Tibial artery (tissue), 4 donors: ENCODE measurements at regions not wholly inside any gene's neighbourhood (a gene's known extent, or its start where the extent isn't known, plus 50 kb on each side); places are given as distances from the start of the nearest gene placed in this dataset.
A peak's percentile ranks its signal among the peaks of the same experiment; 100 is the strongest.

ENCODE experiments used
- DNase-seq, 2 donors: peaks; one replicate each; pipeline ENCODE4 v3.0.0-alpha.2; 2019
- H3K27ac ChIP-seq, 2 donors: fragments of 200-600 bp; sonication (generic) in 1 of 2; 1 replicate in 1 of 2; 2 replicates in 1 of 2; pipeline ENCODE4 v1.5.1; 2018 to 2019; ENCODE audit warnings: mild to moderate bottlenecking in 1 of 2
- H3K27me3 ChIP-seq, 2 donors: fragments of 200-600 bp; sonication (generic) in 1 of 2; one replicate each; pipeline versions ENCODE4 v1.5.1 to v1.6.0; 2016 to 2019
- H3K36me3 ChIP-seq, 3 donors: fragments of 200-600 bp; sonication (generic) in 2 of 3; one replicate each; pipeline ENCODE4 v1.5.1; 2016 to 2019; ENCODE audit warnings: mild to moderate bottlenecking in 2 of 3
- H3K4me1 ChIP-seq, 4 donors: fragments of 200-600 bp; sonication (generic) in 2 of 4; 1 replicate in 3 of 4; 2 replicates in 1 of 4; pipeline ENCODE4 v1.5.1; 2016 to 2019
- H3K4me3 ChIP-seq, 2 donors: fragments of 200-600 bp; sonication (generic) in 1 of 2; 1 replicate in 1 of 2; 2 replicates in 1 of 2; pipeline ENCODE4 v1.5.1; 2018 to 2019; ENCODE audit warnings: mild to moderate bottlenecking in 2 of 2
- H3K9me3 ChIP-seq, 3 donors: fragments of 200-600 bp; sonication (generic) in 1 of 3; one replicate each; pipeline ENCODE4 v1.5.1; 2016 to 2019
- CTCF ChIP-seq, 2 experiments: fragments of 200-600 bp in 1 of 2; fragments of 450-650 bp in 1 of 2; IDR thresholded peaks; one replicate each; pipeline ENCODE4 v1.5.1; 2017 to 2019; ENCODE audit warnings: antibody characterized with exemption in 2 of 2, mild to moderate bottlenecking in 1 of 2, moderate library complexity in 1 of 2
- intact Hi-C: fragments of 100-400 bp; cut with DNase I; formaldehyde crosslinking; loops from one replicate; pipeline ENCODE4 v1.15.0; 2023; ENCODE audit warnings: low total_unique reads

- no peak for TF ChIP-seq CTCF (IDR thresholded peaks at IDR 0.05)
- H3K36me3 ChIP-seq, result no peaks in the 10 kb centered on the region
- no peak overlapping the region for H3K4me3 ChIP-seq
- no peaks in the 10 kb centered on the region for H3K9me3 ChIP-seq
- H3K27ac ChIP-seq, result no peak overlapping the region
- no peak for DNase-seq
- no peaks in the 10 kb centered on the region for H3K27me3 ChIP-seq
- intact Hi-C loops, result no loop called here
- no peaks in the 10 kb centered on the region for H3K4me1 ChIP-seq
Observed at GRCh38 chr9:4371108-4371507, 71.2 kb upstream of the GLIS3 start.

- H3K36me3 ChIP-seq, result no peaks in the 10 kb centered on the region
- no peaks in the 10 kb centered on the region for H3K9me3 ChIP-seq
- TF ChIP-seq CTCF (IDR thresholded peaks at IDR 0.05), result no peak
- no peak overlapping the region for H3K4me3 ChIP-seq
- no peak overlapping the region for H3K27ac ChIP-seq
- H3K4me1 ChIP-seq, result no peaks in the 10 kb centered on the region
- no peak for DNase-seq
- intact Hi-C loops, result no loop called here
- no peaks in the 10 kb centered on the region for H3K27me3 ChIP-seq
Observed at GRCh38 chr9:4370501-4370900, 70.6 kb upstream of the GLIS3 start.

GRCh38 chr9:4366591-4367330 is 66.9 kb upstream of the GLIS3 start:
- Histone ChIP-seq H3K36me3 (no peaks in the 10 kb centered on the region), H3K27ac (no peak overlapping the region), H3K4me3 (no peak overlapping the region), H3K4me1 (no peaks in the 10 kb centered on the region), H3K27me3 (no peaks in the 10 kb centered on the region), H3K9me3 (no peaks in the 10 kb centered on the region)
- peak; percentile 35 to 40 for TF ChIP-seq CTCF (IDR thresholded peaks at IDR 0.05)
- intact Hi-C loops, result no loop called here
- DNase-seq, result no peak

- no peak for TF ChIP-seq CTCF (IDR thresholded peaks at IDR 0.05)
- intact Hi-C loops, result no loop called here
Observed at GRCh38 chr9:4365055-4365454, 65.2 kb upstream of the GLIS3 start.

GRCh38 chr9:4362281-4362680 is 62.4 kb upstream of the GLIS3 start:
- H3K27me3 ChIP-seq, result no peaks in the 10 kb centered on the region
- no peak overlapping the region for H3K4me3 ChIP-seq
- no peak for DNase-seq
- no peaks in the 10 kb centered on the region for H3K36me3 ChIP-seq
- H3K4me1 ChIP-seq, result no peaks in the 10 kb centered on the region
- H3K9me3 ChIP-seq, result no peaks in the 10 kb centered on the region
- intact Hi-C loops, result no loop called here
- no peak overlapping the region for H3K27ac ChIP-seq
- TF ChIP-seq CTCF (IDR thresholded peaks at IDR 0.05), result no peak

More at GRCh38 chr9:4365055-4365454, 65.2 kb upstream of the GLIS3 start:
- H3K36me3 ChIP-seq, result no peaks in the 10 kb centered on the region
- no peaks in the 10 kb centered on the region for H3K27me3 ChIP-seq
- no peak for DNase-seq
- H3K27ac ChIP-seq, result no peak overlapping the region
- no peaks in the 10 kb centered on the region for H3K9me3 ChIP-seq
- H3K4me1 ChIP-seq, result no peaks in the 10 kb centered on the region
- no peak overlapping the region for H3K4me3 ChIP-seq

- no peak overlapping the region for H3K27ac ChIP-seq
- no peak for TF ChIP-seq CTCF (IDR thresholded peaks at IDR 0.05)
- H3K36me3 ChIP-seq, result no peaks in the 10 kb centered on the region
- H3K4me1 ChIP-seq, result no peaks in the 10 kb centered on the region
- H3K27me3 ChIP-seq, result no peaks in the 10 kb centered on the region
- H3K9me3 ChIP-seq, result no peaks in the 10 kb centered on the region
- no peak overlapping the region for H3K4me3 ChIP-seq
- no peak for DNase-seq
- intact Hi-C loops, result no loop called here
Observed at GRCh38 chr9:4359016-4359415, 59.1 kb upstream of the GLIS3 start.
